IMR-90 (cell line): ENCODE measurements at regions not wholly inside any gene's neighbourhood (a gene's known extent, or its start where the extent isn't known, plus 50 kb on each side); places are given as distances from the start of the nearest gene placed in this dataset.

Experiments
- BHLHE40 ChIP-seq: fragments of 150-350 bp; IDR thresholded peaks from 2 replicates; pipeline ENCODE4 v1.6.1; 2016; ENCODE audit warnings: mild to moderate bottlenecking, low read depth, low read length
- CEBPB ChIP-seq: IDR thresholded peaks from 2 replicates; pipeline ENCODE4 v1.6.1; 2012; ENCODE audit warnings: low read depth, low read length, improper control_type of control experiment
- CTCF ChIP-seq: conservative IDR thresholded peaks from 2 replicates; pipeline ENCODE4 v1.5.1; 2012; ENCODE audit warnings: mild to moderate bottlenecking, low read depth, low read length, improper control_type of control experiment
- FOS ChIP-seq: fragments of 150-350 bp; IDR thresholded peaks from 2 replicates; pipeline ENCODE4 v1.6.1; 2016; ENCODE audit warnings: low read depth, low read length
- MAFK ChIP-seq: IDR thresholded peaks from 2 replicates; pipeline ENCODE4 v1.6.1; 2012; ENCODE audit warnings: low read depth, low read length, improper control_type of control experiment
- MAZ ChIP-seq: IDR thresholded peaks from 2 replicates; pipeline ENCODE4 v1.6.1; 2012; ENCODE audit warnings: low read depth, mild to moderate bottlenecking, low read length, improper control_type of control experiment, moderate library complexity, borderline replicate concordance
- POLR2A ChIP-seq: IDR thresholded peaks from 2 replicates; pipeline ENCODE4 v1.6.1; 2012; ENCODE audit warnings: mild to moderate bottlenecking, low read depth, low read length
- RAD21 ChIP-seq: IDR thresholded peaks from 2 replicates; pipeline ENCODE4 v1.6.1; 2012; ENCODE audit warnings: low read length, improper control_type of control experiment
- RFX5 ChIP-seq: IDR thresholded peaks from 2 replicates; pipeline ENCODE4 v1.8.0; 2012; ENCODE audit warnings: low read depth, mild to moderate bottlenecking, low read length, moderate library complexity
- SMC3 ChIP-seq: fragments of 150-350 bp; IDR thresholded peaks from 2 replicates; pipeline ENCODE4 v1.6.1; 2016; ENCODE audit warnings: low read depth, mild to moderate bottlenecking, antibody characterized with exemption, low read length, moderate library complexity
- USF2 ChIP-seq: fragments of 150-350 bp; IDR thresholded peaks from 2 replicates; pipeline ENCODE4 v1.6.1; 2017; ENCODE audit warnings: mild to moderate bottlenecking, antibody characterized with exemption, low read length, low read depth

- TF ChIP-seq CTCF: no peak
- no peak for TF ChIP-seq POLR2A
- no peak for TF ChIP-seq MAZ
- TF ChIP-seq MAFK: no peak
- TF ChIP-seq RFX5: no peak
- no peak for TF ChIP-seq SMC3
- TF ChIP-seq CEBPB: no peak
- TF ChIP-seq RAD21: no peak
- TF ChIP-seq BHLHE40: no peak
- no peak for TF ChIP-seq FOS
- no peak for TF ChIP-seq USF2
Measured at GRCh38 chr14:50027816-50028215, 88.6 kb downstream of the VCPKMT start.
